NCI-H2227 (cell line): ENCODE measurements at regions not wholly inside any gene's neighbourhood (a gene's known extent, or its start where the extent isn't known, plus 50 kb on each side); places are given as distances from the start of the nearest gene placed in this dataset.
"Not testable (repeated sequence)": the region's sequence is repeated elsewhere in the genome, so short reads cannot be mapped to it uniquely, and the experiment has no call there.

ENCODE experiments used
- DNase-seq: peaks from one replicate; lab custom pipeline; 2025; ENCODE audit not compliant: unreplicated experiment; lab: John Stamatoyannopoulos, UW

DNA sequence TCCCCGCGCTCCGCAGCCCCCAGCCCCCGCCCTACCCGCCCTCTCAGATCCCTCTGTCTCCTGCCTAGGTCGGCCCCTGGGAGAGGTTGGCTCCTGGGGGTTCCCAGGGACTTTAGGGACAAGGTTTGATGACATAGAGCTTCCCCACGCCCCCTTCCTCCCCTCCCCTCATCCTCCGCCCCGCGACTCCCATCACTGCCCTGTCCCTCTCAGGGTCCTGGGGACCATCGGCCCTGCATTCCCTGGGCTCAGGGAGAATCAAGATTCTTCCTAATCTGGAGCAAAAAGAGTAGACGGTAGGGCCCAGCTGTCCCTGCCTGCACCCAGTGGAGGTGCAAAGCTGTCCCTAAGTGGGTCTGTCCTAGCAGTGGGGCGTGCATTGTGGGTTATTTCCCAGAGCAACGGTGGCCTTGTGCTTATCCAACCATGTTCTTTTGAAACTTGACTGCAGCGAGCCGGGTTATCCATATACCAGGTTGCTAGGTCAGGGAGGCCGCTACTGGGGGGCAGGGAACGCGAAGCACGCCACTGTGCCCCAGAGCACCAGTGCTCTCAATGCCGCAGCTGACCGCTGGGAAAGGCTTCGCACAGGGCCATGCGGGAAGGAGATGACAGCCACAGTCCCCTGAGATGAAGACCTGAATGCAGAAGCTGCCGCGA lies 124.4 kb upstream of the PRMT8 start:
- no peak for DNase-seq

DNA sequence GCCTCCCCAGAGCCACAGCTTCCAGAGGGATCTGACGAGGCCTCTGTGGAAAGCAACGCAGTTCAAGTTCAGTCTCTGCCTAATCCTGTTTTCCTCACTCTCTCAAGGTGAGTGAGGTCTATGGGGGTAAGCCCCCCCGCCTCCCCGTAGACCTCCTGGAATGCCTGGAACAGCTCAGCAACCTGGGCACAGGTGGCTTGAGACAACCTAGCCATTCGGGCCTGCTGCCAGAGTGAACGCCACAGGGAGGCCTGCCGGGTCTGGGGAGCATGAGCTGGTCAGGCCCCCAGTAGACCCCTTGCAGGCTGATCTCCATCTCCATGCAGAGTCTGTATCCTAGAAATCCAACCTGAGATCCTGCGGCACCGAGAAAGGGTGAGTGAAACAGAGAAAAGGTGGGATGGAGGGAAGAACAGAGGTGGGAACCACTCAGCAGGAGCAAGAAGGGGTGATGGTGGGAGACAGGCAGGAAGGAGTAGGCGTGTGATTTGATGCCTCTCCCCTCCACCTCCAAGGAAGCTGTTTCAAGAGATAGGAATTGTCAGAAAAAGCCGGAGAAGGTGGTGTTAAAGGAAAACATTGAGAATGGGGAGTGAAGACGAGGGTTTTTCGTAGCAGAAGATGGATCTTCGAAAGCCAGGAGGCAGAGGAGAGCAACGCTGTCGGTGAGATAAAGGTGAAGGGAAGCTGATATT lies 123.1 kb upstream of the PRMT8 start:
- DNase-seq = no peak

DNA sequence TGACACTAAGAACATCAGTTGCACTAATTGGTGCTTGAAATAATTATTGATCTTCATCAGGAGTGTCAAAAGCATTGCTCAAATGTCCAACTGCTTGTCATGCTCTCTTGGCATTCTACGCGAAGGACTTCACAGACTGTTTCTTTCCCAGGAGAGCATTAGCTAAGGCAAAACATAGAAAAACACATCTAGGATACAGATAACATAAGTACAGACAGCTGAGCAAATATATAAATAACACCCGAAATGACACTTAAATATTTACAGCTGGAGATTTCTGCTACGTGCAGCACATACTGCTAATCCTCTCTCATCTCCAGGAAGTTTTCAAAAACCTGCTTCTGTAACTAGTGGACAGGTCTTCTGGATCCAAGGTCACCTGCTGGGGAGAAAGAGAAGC lies 120.0 kb upstream of the PRMT8 start:
- no peak for DNase-seq

DNA sequence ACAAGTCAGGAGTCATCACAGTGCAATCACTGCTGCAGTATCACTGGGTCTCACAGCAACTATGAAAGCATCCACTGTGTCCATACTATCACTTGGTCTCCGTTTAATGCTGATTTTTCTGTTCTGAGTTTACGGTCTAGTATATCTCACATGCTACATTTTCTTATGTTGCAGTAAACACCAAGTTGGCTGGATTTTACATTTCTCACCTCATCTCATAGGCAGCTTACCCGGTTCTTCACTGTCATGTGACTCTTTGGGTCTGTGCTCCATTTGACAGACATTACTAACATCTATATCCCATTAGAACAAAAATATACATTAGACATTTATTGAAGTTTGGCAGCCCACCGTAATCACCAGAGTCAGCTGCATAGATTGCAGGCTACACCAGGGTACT lies 115.7 kb upstream of the PRMT8 start:
- DNase-seq = no peak

DNA sequence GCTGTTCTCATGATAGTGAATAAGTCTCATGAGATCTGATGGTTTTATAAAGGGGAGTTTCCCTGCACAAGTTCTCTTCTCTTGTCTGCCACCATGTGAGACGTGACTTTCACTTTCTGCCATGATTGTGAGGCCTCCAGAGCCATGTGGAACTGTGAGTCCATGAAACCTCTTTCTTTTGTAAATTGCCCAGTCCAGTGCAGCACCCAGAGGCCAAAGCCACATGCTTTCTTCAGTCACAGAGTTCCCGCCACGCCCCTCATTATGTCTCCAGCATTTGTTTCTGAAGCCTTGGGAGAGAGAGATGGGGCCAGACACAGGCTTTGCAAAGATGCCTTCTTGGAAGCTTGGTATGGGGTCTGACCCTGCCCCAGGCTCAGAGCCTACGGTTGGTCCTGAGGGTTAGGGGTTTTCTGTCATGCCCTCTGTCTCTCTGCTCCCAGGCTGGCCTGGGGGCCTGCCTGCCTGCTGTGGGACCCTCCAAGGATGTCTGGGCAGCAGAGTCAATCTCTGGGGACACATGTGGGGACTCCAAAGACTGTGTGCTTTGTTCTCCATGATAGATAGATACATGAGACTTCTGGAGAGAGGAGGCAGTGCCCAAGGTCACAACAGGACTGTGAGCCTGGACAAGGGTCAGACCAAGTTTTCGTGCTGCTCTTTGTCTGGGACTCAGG lies 114.1 kb upstream of the PRMT8 start:
- DNase-seq = no peak

DNA sequence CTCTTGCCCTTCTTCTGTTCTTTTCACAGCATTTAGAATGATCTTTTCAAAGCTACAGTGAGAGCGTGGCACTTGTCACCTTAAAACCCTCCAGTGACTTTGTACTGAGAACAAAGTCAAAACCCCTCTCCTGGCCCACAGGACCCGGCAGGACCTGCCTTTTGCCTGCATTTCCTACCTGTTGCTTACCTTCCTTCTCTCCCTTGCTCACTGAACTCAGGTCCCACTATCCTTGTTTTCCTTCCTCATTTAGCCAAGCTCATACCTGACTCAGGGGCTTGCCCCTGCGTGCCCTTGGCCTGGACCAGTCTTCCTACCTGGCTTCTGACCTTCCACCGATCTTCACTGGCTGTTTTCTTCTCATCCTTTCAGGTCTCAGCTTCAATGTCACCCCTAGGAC lies 112.3 kb upstream of the PRMT8 start:
- no peak for DNase-seq

DNA sequence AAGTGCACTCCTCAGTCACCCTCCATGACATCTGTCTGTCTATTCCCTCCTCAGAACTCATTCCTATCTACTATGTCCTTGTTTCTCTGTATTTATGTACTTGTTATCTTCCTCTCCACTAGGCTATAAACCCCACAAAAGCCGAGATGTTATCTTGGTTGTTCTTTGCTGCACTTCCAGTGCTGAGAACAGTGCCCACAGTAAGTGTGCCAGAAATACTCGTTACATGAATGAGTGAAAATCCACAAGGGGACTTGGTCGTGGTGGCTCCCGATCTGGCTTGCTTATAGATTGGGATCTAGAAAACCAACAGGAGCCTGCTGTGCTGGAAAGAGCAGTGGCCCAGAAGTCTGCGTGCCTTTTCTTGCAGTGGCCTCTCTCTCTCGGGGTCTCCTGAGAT lies 111.9 kb upstream of the PRMT8 start:
- no peak for DNase-seq

DNA sequence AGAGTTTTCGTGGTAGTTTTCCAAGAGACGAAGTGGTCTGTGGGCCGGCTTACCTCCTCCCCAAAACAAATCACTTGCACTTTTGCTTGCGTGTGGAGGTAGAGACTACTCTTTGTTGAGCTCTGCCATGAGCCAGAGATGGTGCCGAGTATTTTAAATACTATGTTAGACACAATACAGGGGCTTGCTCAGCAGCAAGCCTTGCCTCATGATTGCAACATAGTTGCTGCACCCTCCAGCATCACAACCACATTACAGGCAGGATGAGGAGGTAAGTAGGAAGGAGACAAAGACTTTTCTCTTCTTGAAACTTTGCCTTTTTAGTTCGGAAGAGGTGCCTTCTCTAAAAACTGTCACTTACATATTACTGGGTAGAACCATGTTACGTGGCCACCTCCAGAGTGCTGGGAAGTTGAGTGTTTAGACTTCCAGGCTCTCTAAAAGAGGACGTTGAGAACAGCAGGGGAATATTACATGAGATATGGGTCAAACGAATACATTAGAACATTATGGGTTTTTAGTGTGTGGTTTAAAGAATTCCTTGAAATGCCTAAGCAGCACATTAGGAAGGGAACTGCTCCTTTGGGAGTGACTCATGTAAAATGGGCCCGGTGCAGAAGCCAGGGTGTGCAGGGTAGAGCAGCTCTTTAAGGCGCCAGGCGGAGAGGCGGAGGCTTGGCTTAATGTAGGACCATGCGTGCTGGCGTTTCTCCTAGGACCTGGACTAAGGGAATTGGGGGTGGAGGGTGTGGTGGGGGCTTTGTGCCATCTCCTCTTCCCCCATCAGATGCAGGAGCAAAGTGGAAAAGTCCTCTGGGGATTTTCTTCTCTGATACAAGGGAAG lies 110.6 kb upstream of the PRMT8 start:
- no peak for DNase-seq

DNA sequence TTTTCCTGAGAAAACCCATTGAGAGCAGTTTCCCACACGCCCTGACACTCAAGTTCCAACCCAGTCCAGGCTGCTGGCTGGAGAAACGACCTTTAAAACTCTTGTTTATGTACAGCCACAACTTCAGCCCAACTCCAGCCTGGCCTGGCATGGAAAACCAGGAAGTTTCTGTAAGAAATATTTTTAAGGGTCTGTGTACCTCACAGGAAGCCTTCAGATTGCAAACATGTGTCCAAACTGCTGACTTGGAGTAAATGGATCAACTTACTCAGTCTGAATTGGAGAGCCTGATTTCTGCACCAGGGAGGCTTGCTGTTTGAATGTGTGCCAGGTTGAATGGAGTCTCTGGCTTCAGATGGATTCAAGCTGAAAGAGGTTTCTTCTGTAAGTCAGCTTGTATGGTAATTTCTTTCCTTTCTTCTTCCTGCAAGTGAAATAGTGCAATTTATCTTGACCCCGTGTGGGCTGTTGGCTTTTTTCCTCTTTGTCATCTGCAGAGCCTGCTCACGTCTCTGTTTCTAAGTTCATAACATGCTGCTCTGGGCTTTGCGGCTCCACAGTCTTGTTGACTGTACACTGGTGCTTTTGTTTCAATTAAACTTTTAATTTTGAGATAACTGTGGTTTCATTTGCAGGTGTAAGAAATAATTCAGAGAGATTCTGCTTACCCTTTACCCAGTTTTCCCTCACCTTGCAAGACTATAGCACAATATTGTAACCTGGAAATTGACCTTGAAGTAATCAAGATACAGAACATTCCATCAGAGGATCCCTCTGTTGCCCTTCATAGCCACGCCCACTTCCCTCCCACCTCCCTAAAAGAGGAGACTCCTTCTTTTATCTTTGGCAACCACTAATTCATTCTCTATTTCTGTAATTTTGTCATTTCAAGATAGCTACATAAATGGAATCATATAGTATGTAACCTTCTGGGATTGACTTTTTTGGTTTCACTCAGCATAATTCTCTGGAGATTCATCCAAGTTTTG lies 109.7 kb upstream of the PRMT8 start:
- no peak for DNase-seq

DNA sequence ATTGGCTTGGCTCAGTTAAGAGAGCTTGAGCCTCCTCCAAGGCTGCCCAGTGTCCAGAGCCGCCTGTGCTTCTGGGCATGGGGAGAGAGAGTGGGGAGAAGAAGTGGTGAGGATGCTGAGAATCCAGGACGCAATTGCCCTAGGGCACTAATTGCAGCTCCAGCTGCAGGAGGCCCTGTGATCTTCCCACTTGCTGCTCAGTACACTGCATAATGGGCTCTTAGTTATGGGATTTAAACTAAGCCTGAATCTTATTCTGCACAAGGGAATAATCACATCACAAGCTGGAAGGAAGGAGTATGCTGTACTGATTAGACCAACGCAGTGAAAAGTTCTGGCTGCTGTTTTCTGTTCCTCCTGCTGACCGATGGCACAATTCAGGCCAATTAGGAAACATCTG lies 101.0 kb upstream of the PRMT8 start:
- DNase-seq = no peak

DNA sequence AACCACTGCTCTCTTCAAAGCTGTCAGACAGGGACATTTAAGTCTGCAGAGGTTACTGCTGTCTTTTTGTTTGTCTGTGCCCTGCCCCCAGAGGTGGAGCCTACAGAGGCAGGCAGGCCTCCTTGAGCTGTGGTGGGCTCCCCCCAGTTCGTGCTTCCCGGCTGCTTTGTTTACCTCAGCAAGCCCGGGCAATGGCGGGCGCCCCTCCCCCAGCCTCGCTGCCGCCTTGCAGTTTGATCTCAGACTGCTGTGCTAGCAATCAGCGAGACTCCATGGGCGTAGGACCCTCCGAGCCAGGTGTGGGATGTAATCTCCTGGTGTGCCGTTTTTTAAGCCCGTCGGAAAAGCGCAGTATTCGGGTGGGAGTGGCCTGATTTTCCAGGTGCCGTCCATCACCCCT lies 93.4 kb upstream of the PRMT8 start:
- DNase-seq = not testable (repeated sequence)

DNA sequence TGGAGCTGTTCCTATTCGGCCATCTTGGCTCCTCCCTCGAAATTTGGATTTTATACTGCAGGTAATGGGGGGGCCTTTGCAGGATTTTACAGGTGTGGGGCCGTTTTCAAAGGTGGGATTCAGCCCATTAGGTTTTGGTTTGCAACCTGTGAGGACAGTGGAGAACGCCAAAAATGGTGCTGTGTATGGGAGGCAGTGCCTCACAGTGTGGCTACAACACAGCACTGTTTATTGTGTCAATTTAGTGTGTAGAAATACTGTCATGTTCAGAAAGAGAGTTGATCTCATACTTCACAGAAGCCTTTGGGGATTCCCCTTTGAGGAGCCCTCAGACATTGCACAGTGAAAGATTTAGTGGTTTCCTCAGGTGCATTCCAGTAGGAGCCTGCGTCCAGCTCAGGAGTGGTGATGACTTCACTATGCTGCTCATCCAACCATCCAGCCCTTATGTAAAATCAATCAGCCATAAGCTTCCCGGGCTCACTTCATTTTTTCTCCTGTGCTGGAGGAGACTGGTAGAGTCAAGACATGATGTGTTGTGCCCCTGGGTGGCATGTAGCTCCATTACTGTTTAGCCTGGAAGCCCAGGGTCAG lies 92.7 kb upstream of the PRMT8 start:
- DNase-seq = no peak

DNA sequence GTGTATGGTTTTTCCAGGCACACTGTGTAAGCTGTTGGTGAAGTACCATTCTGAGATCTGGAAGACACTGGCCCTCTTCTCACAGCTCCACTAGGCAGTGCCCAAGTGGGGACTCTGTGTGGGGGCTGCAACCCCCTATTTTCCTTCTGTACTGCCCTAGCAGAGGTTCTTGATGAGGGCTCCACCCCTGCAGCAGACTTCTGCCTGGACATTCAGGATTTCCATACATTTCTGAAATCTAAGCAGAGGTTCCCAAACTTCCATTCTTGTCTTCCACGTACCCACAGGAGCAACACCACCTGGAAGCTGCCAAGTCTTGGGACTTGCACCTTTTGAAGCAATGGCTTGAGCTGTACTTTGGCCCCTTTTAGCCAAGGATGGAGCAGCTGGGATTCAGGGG lies 85.2 kb upstream of the PRMT8 start:
- no peak for DNase-seq

DNA sequence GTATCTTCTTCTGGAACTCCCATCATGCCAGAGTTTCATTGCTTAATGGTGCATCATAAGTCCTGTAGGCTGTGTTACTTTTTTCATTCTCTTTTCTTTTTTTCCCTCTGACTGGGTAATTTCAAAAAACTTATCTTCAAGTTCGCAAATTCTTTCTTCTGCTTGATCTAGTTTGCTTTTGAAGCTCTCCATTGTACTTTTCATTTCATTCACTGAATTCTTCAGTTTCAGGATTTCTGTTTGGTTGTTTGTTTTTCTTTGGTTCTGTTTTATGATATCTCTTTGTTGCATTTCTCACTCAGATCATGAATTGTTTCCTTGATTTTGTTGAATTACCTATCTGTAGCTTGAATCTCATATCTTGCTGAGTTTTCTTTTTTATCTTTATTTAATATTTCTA lies 83.3 kb upstream of the PRMT8 start:
- DNase-seq = no peak

DNA sequence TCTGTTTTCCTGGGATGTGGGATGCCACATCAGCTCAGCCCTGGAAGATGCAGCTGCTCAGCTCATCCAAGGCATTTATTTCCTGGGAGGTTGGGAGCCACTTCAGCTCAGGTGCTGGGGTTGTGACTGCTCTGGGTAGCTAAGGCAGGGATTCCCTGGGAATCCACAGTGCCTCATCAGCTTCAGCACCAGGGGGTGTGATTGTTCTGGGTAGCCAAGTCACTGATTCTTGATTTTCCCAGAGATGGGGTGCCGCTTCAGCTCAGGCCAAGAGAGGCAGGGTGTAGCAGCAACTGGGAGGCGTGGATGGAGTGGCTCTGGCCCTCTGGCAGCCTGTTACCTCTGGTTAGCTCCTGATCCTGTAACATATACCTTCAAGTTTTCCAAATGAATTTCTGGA lies 81.3 kb upstream of the PRMT8 start:
- DNase-seq = no peak

DNA sequence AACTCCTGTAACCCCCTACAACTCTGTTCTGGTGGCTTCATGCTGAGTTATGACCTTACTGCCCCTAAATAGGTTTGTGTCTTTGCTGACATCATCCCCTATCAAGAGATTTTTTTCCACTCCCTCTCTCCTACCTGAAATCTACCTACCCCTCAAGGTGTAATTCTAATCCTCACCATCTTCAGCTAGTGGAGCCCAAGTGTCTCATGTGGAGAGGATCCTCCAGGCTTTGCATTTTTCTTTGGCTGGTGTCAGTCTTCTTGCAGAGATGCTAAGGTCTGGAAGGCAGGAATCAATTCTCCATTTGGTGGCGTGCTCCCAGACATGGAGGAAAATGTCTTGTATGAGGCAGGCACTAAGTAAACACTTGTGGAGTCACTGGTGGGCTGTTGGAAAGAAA lies 74.8 kb upstream of the PRMT8 start:
- DNase-seq = no peak

DNA sequence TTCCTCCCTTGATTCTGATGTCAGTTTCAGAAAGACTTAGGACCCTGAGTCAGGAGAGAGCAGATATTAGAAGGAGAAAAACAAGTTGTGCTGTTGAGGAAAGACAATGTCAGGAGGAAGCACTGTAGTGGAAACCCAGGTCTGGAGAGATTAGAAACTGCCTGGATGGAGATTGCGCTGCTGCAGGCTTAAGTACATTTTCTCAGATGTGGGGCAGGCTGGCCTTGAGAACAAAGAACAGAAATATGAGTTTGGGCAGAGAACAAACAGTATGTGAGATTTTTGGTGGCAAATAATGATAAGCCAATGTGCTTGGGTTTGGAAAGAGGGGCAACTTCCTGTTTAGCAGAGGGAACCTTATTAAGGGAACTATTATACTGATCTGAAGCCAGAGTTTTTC lies 74.3 kb upstream of the PRMT8 start:
- DNase-seq = no peak

DNA sequence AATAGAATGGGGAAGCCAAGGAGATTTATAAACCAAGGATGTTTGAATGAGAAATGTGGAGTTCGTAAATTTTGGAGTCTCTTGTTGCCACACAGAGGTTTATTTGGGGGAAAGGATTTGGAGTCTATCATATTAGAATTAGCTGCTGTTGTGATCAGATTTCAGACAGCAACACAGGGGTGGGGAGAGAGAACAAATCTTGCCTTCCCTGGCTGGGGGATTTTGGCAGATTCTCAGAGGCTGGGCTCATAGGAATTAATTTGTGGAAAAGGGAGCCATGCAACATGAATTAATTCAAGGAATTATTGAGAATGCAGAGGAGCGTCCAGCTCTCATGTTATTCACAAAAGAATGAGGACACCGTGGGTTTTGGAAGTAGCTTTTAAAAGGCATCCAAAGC lies 73.9 kb upstream of the PRMT8 start:
- no peak for DNase-seq

DNA sequence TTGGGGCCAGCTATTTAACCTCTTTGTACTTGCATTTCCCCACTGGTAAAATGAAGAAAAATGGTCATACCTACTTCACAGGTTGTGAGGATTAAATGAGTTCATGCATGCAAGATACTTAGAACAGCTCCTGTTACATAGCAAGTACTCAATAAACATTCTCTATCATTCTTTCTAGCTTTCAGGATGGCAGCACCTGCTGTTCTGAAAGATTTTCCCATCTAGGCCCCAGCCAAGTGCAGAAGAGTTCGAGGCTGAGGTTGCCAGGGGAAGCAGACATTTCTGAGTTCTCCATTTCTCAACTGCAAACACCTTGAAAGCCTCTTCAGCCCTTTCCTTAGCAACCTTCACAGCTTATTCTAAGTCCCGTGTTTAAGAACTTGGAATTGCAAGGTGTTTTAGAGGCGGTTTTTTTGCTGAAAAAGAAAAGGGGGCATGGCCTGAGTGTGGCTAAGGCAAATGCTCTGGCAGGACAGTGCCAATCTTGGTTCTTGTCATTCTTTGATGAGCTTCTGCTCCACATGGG lies 73.0 kb upstream of the PRMT8 start:
- no peak for DNase-seq
